Psoas muscle (tissue), 7 donors: ENCODE measurements at regions not wholly inside any gene's neighbourhood (a gene's known extent, or its start where the extent isn't known, plus 50 kb on each side); places are given as distances from the start of the nearest gene placed in this dataset.

Source experiments
- ATAC-seq, 4 donors: fragments of 200-7000 bp; cut with Tn5 transposase; one replicate each; pipeline ENCODE4 v1.9.1; 2020; ENCODE audit warnings: moderate library complexity in 3 of 4, mild to moderate bottlenecking in 2 of 4
- DNase-seq, 2 donors: peaks; one replicate each; pipeline ENCODE4 v3.0.0-alpha.2; 2020
- H3K27ac ChIP-seq: fragments of 200-600 bp; one replicate; pipeline ENCODE4 v1.8.0; 2022
- H3K27me3 ChIP-seq, 3 donors: fragments of 200-600 bp in 1 of 3; one replicate each; pipeline versions ENCODE4 v1.6.1 to v1.8.0; 2013 to 2022; ENCODE audit warnings: low read length in 2 of 3, mild to moderate bottlenecking in 2 of 3, moderate library complexity in 1 of 3; ENCODE audit not compliant: insufficient read depth in 3 of 3
- H3K36me3 ChIP-seq, 2 donors: fragments of 200-600 bp in 1 of 2; one replicate each; pipeline versions ENCODE4 v1.6.1 to v1.8.0; 2013 to 2022; ENCODE audit warnings: low read depth in 1 of 2, mild to moderate bottlenecking in 1 of 2, moderate library complexity in 1 of 2; ENCODE audit not compliant: insufficient read depth in 1 of 2
- H3K4me1 ChIP-seq: fragments of 200-600 bp; one replicate; pipeline ENCODE4 v1.8.0; 2022
- H3K4me3 ChIP-seq: fragments of 200-600 bp; one replicate; pipeline ENCODE4 v1.8.0; 2022; ENCODE audit warnings: mild to moderate bottlenecking
- H3K9me3 ChIP-seq: fragments of 200-600 bp; one replicate; pipeline ENCODE4 v1.8.0; 2022
- WGBS, 3 donors: extraction: QIAGEN DNeasy Blood & Tissue Kit; methylation state at CpG; one replicate each; pipeline versions ENCODE4 v1.1.6 to v1.1.7; 2013; 5-methylcytosine and 5-hydroxymethylcytosine counted together
- intact Hi-C, 2 donors: fragments of 100-400 bp; cut with DNase I; formaldehyde crosslinking; loops; one replicate each; pipeline versions ENCODE4 v1.11.0 to v1.14.2; 2022
- TF ChIP-seq, protein P1 (sequence below): fragments of 200-600 bp; IDR thresholded peaks from one replicate; pipeline ENCODE4 v1.8.0; 2022; ENCODE audit warnings: antibody characterized with exemption
- donor health status: healthy with polysubstance abuse.
- donor health status: DM: no; HTN: no; CAD: no; lungs with moderate emphysema.
- donor health status: Bipolar disorder and iron deficiency.
- donor health status: healthy.
- donor health status: DM: yes; HTN: yes; CAD: no.
- donor health status: DM: no; HTN: no; CAD: no.
- donor health status: DM: yes; HTN: yes; CAD: no.

DNA sequence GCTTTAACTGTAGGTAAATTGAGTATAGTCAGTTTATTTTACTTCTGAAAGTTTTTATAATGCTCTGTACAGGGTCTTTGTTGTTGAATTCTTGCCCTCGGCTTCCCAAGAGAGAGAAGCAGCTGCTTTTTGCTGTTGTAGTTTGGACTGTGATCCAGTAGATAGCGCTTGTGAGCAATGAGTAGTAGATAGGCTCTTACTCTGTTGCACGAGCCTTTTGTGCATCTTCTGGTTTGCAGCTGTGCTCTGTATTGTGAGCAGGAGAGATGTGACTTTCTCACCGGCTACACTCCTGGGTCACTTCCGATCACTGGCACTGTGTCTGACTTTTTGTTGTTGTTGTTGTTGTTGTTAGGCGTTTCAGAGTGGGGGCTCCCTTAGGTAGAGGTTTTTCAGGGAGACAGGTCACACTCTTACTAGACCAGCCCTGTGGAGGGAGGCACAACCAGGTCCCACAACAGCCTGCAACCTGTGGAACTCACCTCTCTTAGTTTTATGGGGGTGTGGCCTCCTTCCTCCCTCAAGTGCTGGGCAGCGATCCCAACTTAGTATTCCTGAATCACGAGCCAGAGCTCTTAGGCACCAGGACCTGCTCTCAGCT lies 822.1 kb upstream of the GALNTL6 start:
- 46 to 49% (median 49%) methylated on average over 8 of the region's 8 CpGs for WGBS, 3 donors
- no peak overlapping the region for H3K4me3 ChIP-seq
- H3K27ac ChIP-seq: no peak overlapping the region
- ATAC-seq (no peak), DNase-seq (no peak)
- no peaks in the 10 kb centered on the region for H3K27me3 ChIP-seq
- H3K4me1 ChIP-seq: no peaks in the 10 kb centered on the region
- H3K36me3 ChIP-seq: no peaks in the 10 kb centered on the region
- intact Hi-C loops: no loop called here
- no peaks in the 10 kb centered on the region for H3K9me3 ChIP-seq
- TF ChIP-seq, protein P1, sequence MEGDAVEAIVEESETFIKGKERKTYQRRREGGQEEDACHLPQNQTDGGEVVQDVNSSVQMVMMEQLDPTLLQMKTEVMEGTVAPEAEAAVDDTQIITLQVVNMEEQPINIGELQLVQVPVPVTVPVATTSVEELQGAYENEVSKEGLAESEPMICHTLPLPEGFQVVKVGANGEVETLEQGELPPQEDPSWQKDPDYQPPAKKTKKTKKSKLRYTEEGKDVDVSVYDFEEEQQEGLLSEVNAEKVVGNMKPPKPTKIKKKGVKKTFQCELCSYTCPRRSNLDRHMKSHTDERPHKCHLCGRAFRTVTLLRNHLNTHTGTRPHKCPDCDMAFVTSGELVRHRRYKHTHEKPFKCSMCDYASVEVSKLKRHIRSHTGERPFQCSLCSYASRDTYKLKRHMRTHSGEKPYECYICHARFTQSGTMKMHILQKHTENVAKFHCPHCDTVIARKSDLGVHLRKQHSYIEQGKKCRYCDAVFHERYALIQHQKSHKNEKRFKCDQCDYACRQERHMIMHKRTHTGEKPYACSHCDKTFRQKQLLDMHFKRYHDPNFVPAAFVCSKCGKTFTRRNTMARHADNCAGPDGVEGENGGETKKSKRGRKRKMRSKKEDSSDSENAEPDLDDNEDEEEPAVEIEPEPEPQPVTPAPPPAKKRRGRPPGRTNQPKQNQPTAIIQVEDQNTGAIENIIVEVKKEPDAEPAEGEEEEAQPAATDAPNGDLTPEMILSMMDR: no peak

GRCh38 chr4:170988446-170988845 lies 824.8 kb upstream of the GALNTL6 start:
- ATAC-seq: no peak
- Histone ChIP-seq H3K27me3 (no peaks in the 10 kb centered on the region), H3K36me3 (no peaks in the 10 kb centered on the region), H3K4me3 (no peak overlapping the region), H3K27ac (no peak overlapping the region), H3K4me1 (no peaks in the 10 kb centered on the region), H3K9me3 (no peaks in the 10 kb centered on the region)
- intact Hi-C loops: no loop called here
- DNase-seq: no peak
- TF ChIP-seq, protein P1: no peak
- 65 to 85% (median 80%) methylated on average over 1 of the region's 1 CpG for WGBS, 3 donors

DNA sequence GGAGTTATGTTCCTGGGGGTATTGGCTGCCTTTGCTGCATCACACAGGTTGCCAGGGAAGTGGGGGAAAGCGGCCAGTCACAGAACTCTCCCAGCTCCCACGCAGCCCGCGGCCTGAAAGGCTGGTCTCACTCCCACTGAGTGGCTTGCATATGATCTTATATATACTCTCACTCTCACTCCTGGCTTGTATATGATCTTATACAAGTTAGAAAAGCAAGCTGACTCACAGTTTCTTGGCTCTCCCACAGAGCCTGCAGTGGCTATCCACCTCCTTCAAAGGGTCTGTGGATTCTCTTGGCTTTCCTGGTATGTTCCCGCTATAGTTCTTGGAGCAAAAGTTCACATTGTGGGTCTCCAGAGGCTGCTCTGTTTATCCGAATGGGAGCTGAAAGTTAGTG lies 833.5 kb upstream of the GALNTL6 start:
- no peak for DNase-seq
- no peaks in the 10 kb centered on the region for H3K4me1 ChIP-seq
- 62 to 66% (median 65%) methylated on average over 6 of the region's 6 CpGs for WGBS, 3 donors
- no peaks in the 10 kb centered on the region for H3K36me3 ChIP-seq
- H3K27ac ChIP-seq: no peak overlapping the region
- intact Hi-C loops: no loop called here
- no peak overlapping the region for H3K4me3 ChIP-seq
- TF ChIP-seq, protein P1: no peak
- no peak for ATAC-seq
- H3K27me3 ChIP-seq: no peaks in the 10 kb centered on the region
- no peaks in the 10 kb centered on the region for H3K9me3 ChIP-seq

DNA sequence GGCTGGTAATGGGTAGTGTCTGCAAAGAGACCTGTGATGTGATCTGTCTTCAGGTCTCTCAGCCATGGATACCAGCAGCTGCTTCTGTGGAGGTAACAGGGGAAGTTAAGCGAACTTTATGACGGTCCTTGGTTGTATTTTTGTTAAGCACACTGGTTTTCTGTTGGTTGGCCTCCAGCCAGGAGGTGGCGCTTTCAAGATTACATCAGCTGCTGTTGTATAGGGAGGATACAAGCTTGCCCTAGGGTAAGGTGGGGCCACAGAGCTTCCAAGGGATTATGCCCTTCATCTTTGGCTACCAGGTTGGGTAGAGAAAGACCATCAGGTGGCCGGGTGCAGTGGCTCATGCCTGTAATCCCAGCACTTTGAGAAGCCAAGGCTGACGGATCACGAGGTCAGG lies 834.2 kb upstream of the GALNTL6 start:
- Histone ChIP-seq H3K27ac (no peak overlapping the region), H3K9me3 (no peaks in the 10 kb centered on the region), H3K36me3 (no peaks in the 10 kb centered on the region), H3K4me3 (no peak overlapping the region), H3K27me3 (no peaks in the 10 kb centered on the region), H3K4me1 (no peaks in the 10 kb centered on the region)
- 83 to 93% (median 89%) methylated on average over 6 of the region's 6 CpGs for WGBS, 3 donors
- ATAC-seq (no peak), DNase-seq (no peak)
- intact Hi-C loops: no loop called here
- TF ChIP-seq, protein P1: no peak

- TF ChIP-seq, protein P1: no peak
- Histone ChIP-seq H3K4me3 (no peak overlapping the region), H3K36me3 (no peaks in the 10 kb centered on the region), H3K4me1 (no peaks in the 10 kb centered on the region), H3K27ac (no peak overlapping the region), H3K27me3 (no peaks in the 10 kb centered on the region), H3K9me3 (no peaks in the 10 kb centered on the region)
- DNase-seq: no peak
- intact Hi-C loops: no loop called here
- 82 to 85% (median 85%) methylated on average over 3 of the region's 3 CpGs for WGBS, 3 donors
- ATAC-seq: no peak
These were observed 859.3 kb upstream of the AADAT start for GRCh38 chr4:170949084-170949483.
